Gastrocnemius medialis (tissue), 4 donors: ENCODE measurements at regions not wholly inside any gene's neighbourhood (a gene's known extent, or its start where the extent isn't known, plus 50 kb on each side); places are given as distances from the start of the nearest gene placed in this dataset.

ENCODE experiments used
- POLR2A ChIP-seq, 2 donors: fragments of 450-650 bp; IDR thresholded peaks; one replicate each; pipeline ENCODE4 v1.6.1; 2017; ENCODE audit warnings: antibody characterized with exemption in 2 of 2, mild to moderate bottlenecking in 2 of 2, moderate library complexity in 2 of 2
- TF ChIP-seq, protein P1 (sequence below), 5 experiments: fragments of 450-650 bp in 3 of 5; fragments of 200-600 bp in 2 of 5; sonication (generic) in 2 of 5; IDR thresholded peaks in 4 of 5; conservative IDR thresholded peaks in 1 of 5; 1 replicate in 4 of 5; 2 replicates in 1 of 5; pipeline ENCODE4 v1.5.1; 2016 to 2019; ENCODE audit warnings: antibody characterized with exemption in 5 of 5, mild to moderate bottlenecking in 3 of 5, moderate library complexity in 3 of 5

DNA sequence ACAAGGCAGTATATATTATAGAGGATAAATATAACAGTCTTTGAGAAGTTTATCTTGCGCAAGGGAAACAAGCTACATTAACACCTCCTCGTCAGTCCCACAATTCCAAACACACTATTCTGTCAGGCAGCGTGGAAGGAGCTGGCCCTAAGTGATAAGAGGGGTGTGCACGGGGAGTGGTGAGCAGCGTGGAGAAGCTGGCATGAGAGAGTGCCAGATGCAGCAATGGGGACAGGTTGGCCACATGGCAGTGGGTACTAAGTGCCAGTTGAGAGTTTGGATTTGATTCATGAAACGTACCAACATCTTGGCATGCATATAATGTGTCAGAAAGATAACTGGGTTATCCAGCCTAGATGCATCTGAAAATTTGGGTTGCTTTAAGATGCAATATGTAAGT is 460.2 kb downstream of the ICE1 start:
- no peak for TF ChIP-seq POLR2A (IDR thresholded peaks at IDR 0.05)
- TF ChIP-seq, protein P1, sequence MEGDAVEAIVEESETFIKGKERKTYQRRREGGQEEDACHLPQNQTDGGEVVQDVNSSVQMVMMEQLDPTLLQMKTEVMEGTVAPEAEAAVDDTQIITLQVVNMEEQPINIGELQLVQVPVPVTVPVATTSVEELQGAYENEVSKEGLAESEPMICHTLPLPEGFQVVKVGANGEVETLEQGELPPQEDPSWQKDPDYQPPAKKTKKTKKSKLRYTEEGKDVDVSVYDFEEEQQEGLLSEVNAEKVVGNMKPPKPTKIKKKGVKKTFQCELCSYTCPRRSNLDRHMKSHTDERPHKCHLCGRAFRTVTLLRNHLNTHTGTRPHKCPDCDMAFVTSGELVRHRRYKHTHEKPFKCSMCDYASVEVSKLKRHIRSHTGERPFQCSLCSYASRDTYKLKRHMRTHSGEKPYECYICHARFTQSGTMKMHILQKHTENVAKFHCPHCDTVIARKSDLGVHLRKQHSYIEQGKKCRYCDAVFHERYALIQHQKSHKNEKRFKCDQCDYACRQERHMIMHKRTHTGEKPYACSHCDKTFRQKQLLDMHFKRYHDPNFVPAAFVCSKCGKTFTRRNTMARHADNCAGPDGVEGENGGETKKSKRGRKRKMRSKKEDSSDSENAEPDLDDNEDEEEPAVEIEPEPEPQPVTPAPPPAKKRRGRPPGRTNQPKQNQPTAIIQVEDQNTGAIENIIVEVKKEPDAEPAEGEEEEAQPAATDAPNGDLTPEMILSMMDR (IDR thresholded peaks at IDR 0.05 in 4 of 5, conservative IDR thresholded peaks at IDR 0.05 in 1 of 5) = no peak
